NB4 (cell line): ENCODE measurements at regions not wholly inside any gene's neighbourhood (a gene's known extent, or its start where the extent isn't known, plus 50 kb on each side); places are given as distances from the start of the nearest gene placed in this dataset.
"Not testable (repeated sequence)": the region's sequence is repeated elsewhere in the genome, so short reads cannot be mapped to it uniquely, and the experiment has no call there.

Experiments
- DNase-seq: peaks from one replicate; pipeline ENCODE4 v3.0.0; 2010; ENCODE audit warnings: low read depth
- H3K4me3 ChIP-seq: one replicate; pipeline ENCODE4 v1.5.1; 2011; ENCODE audit warnings: mild to moderate bottlenecking, low read depth, low read length, moderate library complexity
- CTCF ChIP-seq: IDR thresholded peaks from one replicate; pipeline ENCODE4 v1.5.1; 2012; ENCODE audit warnings: low read depth, low read length
- MAX ChIP-seq: IDR thresholded peaks from 2 replicates; pipeline ENCODE4 v1.6.1; 2011; ENCODE audit warnings: low read depth, low read length
- MYC ChIP-seq: IDR thresholded peaks from 2 replicates; pipeline ENCODE4 v1.6.1; 2011; ENCODE audit warnings: low read depth, low read length
- POLR2A ChIP-seq: IDR thresholded peaks from 2 replicates; pipeline ENCODE4 v1.6.1; 2011; ENCODE audit warnings: mild to moderate bottlenecking; ENCODE audit not compliant: insufficient read length; ENCODE audit errors: extremely low read depth

- H3K4me3 ChIP-seq = no peak overlapping the region
- no peak for DNase-seq
- TF ChIP-seq CTCF = no peak
- TF ChIP-seq MAX = no peak
- TF ChIP-seq POLR2A = no peak
- no peak for TF ChIP-seq MYC
Measured at GRCh38 chr2:154565433-154565832, 133.1 kb upstream of the KCNJ3 start.

DNA sequence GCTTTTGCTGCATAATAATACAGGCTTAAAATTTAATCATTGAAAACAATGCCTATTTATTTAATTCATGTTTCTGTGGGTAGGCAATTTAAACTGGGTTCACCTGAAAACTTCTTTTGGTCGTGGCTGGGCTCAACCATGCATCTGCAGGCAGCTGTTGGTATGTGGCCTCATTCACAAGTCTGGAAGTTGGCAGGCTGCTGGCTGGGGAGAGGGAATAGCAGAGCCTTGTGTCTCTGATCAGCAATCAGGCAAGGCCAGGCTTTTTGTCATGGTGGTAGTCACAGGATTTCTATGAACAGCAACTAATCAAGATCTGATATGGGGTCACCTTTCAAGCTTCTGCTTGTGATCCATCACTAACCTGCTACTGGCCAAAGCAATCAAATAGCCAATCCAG, 130.1 kb upstream of the KCNJ3 start:
- TF ChIP-seq POLR2A (no peak), MYC (no peak), CTCF (no peak), MAX (no peak)
- H3K4me3 ChIP-seq = no peak overlapping the region
- no peak for DNase-seq

- DNase-seq = no peak
- H3K4me3 ChIP-seq = no peak overlapping the region
- TF ChIP-seq MYC = no peak
- TF ChIP-seq MAX = no peak
- TF ChIP-seq POLR2A = no peak
- no peak for TF ChIP-seq CTCF
Measured at GRCh38 chr2:154570501-154570900, 128.0 kb upstream of the KCNJ3 start.

GRCh38 chr2:154576699-154577098, 121.8 kb upstream of the KCNJ3 start:
- not testable (repeated sequence) for DNase-seq, H3K4me3 ChIP-seq

GRCh38 chr2:154577390-154577789, 121.1 kb upstream of the KCNJ3 start:
- H3K4me3 ChIP-seq = no peak overlapping the region
- DNase-seq = no peak
- TF ChIP-seq CTCF (no peak), MYC (no peak), POLR2A (no peak), MAX (no peak)

DNA sequence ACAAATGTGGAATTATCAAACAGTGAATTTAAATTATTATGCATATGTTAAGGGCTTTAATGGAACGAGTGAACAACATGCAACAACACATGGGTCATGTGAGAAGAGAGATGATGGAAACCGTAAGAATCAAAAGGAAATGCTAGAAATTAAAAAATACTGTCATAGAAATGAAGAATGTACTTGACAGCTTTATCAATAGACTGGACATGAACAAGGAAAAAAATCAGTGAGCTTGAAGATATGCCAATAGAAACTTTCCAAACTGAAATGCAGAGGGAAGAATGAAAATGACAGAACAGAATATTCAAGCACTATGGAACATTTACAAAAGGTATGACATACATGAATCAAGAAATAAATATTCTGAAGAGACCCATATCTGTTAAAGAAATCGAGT, 117.7 kb upstream of the KCNJ3 start:
- no peak for DNase-seq

GRCh38 chr2:154582694-154583093, 115.8 kb upstream of the KCNJ3 start:
- DNase-seq, H3K4me3 ChIP-seq: not testable (repeated sequence)

More for the DNA sequence above, 117.7 kb upstream of the KCNJ3 start:
- no peak for TF ChIP-seq MAX
- TF ChIP-seq CTCF = no peak
- TF ChIP-seq MYC = no peak
- TF ChIP-seq POLR2A = no peak
- no peak overlapping the region for H3K4me3 ChIP-seq

- H3K4me3 ChIP-seq, DNase-seq: not testable (repeated sequence)
Measured at GRCh38 chr2:154583274-154583673, 115.2 kb upstream of the KCNJ3 start.
